ENCODE measurements at regions not wholly inside any gene's neighbourhood (a gene's known extent, or its start where the extent isn't known, plus 50 kb on each side); places are given as distances from the start of the nearest gene placed in this dataset.

DNA sequence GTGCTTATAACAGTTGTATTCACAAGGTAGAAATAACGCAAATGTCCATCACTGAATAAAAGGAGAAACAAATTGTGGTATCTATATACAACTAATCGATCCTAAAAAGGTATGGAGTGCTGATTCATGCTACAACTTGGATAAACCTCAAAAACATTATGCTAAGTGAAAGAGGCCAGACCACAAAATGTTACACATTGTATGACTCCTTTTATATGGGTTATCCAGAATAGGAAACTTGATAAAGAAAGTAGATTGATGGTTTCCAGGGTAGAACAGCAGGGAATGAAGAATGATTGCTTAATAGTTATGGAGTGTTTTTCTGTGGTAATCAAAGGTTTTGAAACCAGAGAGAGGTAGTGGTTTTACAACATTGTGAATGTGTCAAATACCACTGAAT, 432.2 kb upstream of the TRIB2 start:
- intact Hi-C loops (cut with DNase I), result no loop called here
- no peak overlapping the region for H3K27ac ChIP-seq
- DNase-seq (no peak), ATAC-seq (no peak)
- no peaks in the 10 kb centered on the region for H3K4me1 ChIP-seq
- WGBS (ENCODE audit: insufficient coverage, low coverage, low lambda C conversion rate, missing lambda C conversion rate), result 65% methylated on average over 2 of the region's 2 CpGs
- no peak overlapping the region for H3K4me3 ChIP-seq
- H3K9me3 ChIP-seq, result no peaks in the 10 kb centered on the region
- H3K36me3 ChIP-seq, result no peaks in the 10 kb centered on the region
- no peak for TF ChIP-seq POLR2A (IDR thresholded peaks at IDR 0.05)
- TF ChIP-seq, protein P1, sequence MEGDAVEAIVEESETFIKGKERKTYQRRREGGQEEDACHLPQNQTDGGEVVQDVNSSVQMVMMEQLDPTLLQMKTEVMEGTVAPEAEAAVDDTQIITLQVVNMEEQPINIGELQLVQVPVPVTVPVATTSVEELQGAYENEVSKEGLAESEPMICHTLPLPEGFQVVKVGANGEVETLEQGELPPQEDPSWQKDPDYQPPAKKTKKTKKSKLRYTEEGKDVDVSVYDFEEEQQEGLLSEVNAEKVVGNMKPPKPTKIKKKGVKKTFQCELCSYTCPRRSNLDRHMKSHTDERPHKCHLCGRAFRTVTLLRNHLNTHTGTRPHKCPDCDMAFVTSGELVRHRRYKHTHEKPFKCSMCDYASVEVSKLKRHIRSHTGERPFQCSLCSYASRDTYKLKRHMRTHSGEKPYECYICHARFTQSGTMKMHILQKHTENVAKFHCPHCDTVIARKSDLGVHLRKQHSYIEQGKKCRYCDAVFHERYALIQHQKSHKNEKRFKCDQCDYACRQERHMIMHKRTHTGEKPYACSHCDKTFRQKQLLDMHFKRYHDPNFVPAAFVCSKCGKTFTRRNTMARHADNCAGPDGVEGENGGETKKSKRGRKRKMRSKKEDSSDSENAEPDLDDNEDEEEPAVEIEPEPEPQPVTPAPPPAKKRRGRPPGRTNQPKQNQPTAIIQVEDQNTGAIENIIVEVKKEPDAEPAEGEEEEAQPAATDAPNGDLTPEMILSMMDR (IDR thresholded peaks at IDR 0.05), result no peak
- no peaks in the 10 kb centered on the region for H3K27me3 ChIP-seq

DNA sequence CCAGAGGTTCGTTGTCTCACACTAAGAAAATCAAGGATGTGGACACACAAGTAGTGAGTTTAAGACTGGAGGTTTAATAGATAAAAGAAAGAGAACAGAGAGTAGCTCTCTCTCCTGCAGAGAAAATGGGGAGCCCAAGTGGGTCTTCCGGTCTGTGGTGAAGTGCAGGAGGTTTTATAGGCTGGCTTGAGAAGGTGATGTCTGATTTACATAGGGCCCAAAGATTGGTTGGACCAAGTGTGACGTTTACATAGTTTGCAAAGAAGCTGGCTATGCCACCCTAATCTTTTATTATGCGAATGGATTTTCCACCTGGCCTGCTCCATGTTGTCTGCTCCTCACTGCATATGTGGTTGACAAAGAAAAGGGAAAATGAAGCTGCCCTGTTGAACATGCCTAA, 430.4 kb upstream of the TRIB2 start:
- no peak for TF ChIP-seq POLR2A (IDR thresholded peaks at IDR 0.05)
- TF ChIP-seq, protein P1 (IDR thresholded peaks at IDR 0.05), result no peak
- no peaks in the 10 kb centered on the region for H3K4me1 ChIP-seq
- H3K4me3 ChIP-seq, result no peak overlapping the region
- no peak for DNase-seq
- H3K9me3 ChIP-seq, result no peaks in the 10 kb centered on the region
- 43% methylated on average over 2 of the region's 4 CpGs for WGBS (ENCODE audit: insufficient coverage, low coverage, low lambda C conversion rate, missing lambda C conversion rate)
- ATAC-seq, result no peak
- H3K27me3 ChIP-seq, result no peaks in the 10 kb centered on the region
- no peaks in the 10 kb centered on the region for H3K36me3 ChIP-seq
- no peak overlapping the region for H3K27ac ChIP-seq
- intact Hi-C loops (cut with DNase I), result no loop called here

DNA sequence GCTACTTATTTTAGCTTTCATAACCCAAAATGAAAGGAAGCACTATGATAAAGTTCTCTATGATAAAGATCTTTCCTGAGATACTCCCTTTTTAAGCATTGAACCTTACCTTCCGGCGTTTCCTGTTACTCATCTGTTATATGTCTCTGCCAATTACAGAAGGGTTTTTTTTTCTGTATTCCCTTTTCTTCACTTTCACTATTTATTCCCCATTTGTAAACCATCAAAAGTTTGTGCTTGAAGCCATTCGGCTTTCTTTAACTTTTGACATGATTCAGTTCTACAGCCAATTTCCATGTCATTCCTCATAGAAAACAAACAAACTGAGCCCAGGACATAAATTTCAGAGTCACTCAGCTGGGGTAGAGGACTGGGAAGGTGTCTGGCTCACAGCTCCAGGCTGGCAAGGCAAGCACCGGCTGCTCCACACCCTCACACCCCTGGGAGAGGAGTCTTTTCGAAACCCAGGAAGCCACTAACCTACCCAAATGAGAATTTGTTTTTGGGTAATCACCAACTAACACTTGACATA, 429.4 kb upstream of the TRIB2 start:
- TF ChIP-seq, protein P1 (IDR thresholded peaks at IDR 0.05), result no peak
- no peak for TF ChIP-seq POLR2A (IDR thresholded peaks at IDR 0.05)
- Histone ChIP-seq H3K27ac (no peak overlapping the region), H3K4me3 (no peak overlapping the region), H3K4me1 (no peaks in the 10 kb centered on the region), H3K9me3 (no peaks in the 10 kb centered on the region), H3K36me3 (no peaks in the 10 kb centered on the region), H3K27me3 (no peaks in the 10 kb centered on the region)
- WGBS (ENCODE audit: insufficient coverage, low coverage, low lambda C conversion rate, missing lambda C conversion rate), result 58% methylated on average over 5 of the region's 5 CpGs
- intact Hi-C loops (cut with DNase I), result no loop called here
- ATAC-seq (no peak), DNase-seq (no peak)

DNA sequence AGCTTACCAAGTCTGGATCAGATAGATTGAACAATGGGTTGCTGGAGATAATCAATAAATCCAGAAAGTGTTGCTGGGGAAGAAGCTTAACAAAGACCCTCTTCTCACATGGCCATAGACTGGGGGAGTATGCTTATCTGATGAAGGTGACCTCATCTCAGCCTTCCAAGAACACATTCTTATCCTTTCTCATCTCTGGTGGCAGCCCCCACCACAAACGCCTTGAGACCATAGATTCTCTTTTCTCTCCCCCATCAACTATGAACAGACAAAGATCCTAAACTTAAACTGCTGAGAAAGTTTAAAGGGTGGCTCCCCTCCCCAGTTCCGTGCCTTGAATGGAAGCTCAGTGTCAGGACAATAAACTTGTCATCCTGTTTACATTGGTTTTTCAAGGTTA, 428.7 kb upstream of the TRIB2 start:
- H3K27me3 ChIP-seq, result no peaks in the 10 kb centered on the region
- ATAC-seq (no peak), DNase-seq (no peak)
- H3K9me3 ChIP-seq, result no peaks in the 10 kb centered on the region
- H3K4me1 ChIP-seq, result no peaks in the 10 kb centered on the region
- no peaks in the 10 kb centered on the region for H3K36me3 ChIP-seq
- no peak overlapping the region for H3K27ac ChIP-seq
- TF ChIP-seq, protein P1 (IDR thresholded peaks at IDR 0.05), result no peak
- TF ChIP-seq POLR2A (IDR thresholded peaks at IDR 0.05), result no peak
- 47% methylated on average over 2 of the region's 2 CpGs for WGBS (ENCODE audit: insufficient coverage, low coverage, low lambda C conversion rate, missing lambda C conversion rate)
- no peak overlapping the region for H3K4me3 ChIP-seq
- intact Hi-C loops (cut with DNase I), result no loop called here

Measured in right lobe of liver (tissue), 6 donors.